NCI-H1694 (cell line): ENCODE measurements at regions not wholly inside any gene's neighbourhood (a gene's known extent, or its start where the extent isn't known, plus 50 kb on each side); places are given as distances from the start of the nearest gene placed in this dataset.
"Not testable (repeated sequence)": the region's sequence is repeated elsewhere in the genome, so short reads cannot be mapped to it uniquely, and the experiment has no call there.

Source experiments
- DNase-seq: peaks from one replicate; lab custom pipeline; 2025; lab: John Stamatoyannopoulos, UW

DNA sequence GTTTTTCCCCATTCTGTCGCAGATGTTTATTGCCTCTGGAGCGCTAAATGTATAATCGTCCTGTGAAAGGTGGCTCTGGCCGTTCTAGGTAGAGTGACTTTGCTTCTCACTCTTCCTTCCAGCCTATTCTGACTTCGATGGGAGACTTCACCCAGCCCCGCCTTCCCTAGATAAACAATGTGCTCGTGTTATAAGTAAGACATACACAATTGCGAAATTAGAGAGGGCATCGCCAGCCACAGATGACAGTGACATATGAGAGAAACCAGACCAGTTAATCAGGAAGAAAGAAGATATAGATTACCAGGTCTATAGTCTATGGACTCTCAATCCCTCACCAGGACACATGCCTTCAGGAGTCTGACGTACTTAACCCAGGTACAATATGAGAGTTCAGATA is 1050.5 kb upstream of the AUTS2 start:
- no peak for DNase-seq

DNA sequence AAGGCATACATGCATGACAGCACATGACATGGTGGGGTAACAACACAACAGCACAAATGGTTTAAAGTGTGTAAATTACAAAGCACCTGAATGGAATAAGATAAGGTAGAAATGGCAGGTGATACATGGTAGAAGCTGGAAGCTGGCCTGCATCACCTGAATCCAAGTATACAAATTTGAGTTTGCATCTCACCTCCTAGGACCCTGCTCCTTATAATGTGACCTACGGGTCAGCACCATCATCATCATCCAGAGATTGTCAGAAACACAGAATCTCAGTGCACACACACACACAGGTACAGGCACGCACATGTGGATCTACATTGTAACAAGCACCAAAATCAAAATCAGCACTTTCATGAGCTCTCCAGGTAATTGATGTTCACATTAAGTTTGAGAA is 1048.2 kb upstream of the AUTS2 start:
- no peak for DNase-seq

DNA sequence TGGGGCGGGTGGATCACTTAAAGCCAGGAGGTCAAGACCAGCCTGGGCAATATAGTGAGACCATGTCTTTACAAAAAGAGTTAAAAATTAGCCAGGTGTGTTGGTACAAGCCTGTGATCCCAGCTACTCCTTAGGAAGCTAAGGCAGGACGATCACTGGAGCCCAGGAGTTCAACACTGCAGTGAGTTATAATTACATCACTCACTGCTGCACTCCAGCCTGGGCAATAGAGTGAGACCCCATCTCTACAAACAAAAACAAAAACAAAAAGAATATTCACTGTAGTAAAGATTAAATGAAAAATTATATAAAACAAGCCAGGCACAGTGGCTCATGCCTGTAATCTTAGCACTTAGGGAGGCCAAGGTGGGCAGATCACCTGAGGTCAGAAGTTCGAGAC is 1047.6 kb upstream of the AUTS2 start:
- no peak for DNase-seq

DNA sequence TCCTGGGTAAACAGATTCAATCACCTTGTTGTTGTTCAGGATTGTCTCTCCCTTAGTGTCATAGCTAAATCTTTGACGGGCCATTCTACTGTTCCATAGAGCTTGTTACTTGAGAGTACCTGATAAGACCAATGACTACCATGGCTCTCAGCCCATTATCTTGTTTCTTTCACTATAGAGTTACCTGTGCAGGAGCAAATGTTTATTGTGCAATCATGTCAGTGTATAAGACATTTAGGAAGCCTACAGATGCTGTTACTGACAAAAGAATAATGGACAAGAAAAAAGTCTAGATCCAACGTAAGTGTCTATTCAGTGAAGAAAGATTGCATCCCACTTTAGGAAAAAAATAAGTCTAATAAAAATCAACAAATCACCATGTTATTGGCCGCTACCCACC is 1041.7 kb upstream of the AUTS2 start:
- no peak for DNase-seq

DNA sequence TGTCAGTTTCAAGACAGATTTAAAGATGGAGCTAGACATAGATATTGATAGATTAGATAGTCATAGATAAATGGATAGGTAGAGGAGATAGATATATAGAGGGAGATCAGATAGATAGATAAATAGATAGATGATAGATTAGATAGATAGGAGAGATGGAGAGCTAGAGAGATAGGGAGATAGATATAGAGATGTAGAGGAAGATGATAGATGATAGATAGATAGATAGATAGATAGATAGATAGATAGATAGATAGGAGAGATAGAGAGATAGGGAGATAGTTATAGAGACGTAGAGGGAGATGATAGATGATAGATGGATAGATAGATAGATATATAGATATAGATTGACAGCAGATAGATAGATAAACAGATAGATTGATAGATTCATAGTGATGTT is 1038.8 kb upstream of the AUTS2 start:
- no peak for DNase-seq

DNA sequence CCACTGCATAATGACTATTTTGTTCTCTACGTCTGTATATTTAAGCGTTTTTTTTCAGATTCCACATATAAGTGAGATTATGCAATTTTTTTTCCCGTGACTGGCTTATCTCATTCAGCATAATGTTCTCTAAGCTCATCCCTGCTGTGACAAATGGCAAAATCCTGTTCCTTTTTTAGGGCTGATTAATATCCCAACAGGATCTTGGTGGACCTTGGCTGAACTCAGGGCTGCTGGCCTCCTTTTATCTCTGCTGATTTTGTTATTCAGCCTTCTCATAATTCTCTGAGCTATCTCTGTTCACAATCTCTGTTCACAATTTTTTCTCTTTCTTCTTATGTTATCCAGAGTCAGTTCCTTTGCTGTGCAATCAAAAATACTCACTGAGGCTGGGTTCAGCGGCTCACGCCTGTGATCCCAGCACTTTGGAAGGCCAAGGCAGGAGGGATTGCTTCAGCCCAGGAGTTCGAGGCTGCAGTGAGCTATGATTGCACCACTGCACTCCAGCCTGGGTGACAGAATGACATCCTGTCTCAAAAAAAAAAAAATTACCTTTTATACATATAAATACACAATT is 1035.9 kb upstream of the AUTS2 start:
- no peak for DNase-seq

DNA sequence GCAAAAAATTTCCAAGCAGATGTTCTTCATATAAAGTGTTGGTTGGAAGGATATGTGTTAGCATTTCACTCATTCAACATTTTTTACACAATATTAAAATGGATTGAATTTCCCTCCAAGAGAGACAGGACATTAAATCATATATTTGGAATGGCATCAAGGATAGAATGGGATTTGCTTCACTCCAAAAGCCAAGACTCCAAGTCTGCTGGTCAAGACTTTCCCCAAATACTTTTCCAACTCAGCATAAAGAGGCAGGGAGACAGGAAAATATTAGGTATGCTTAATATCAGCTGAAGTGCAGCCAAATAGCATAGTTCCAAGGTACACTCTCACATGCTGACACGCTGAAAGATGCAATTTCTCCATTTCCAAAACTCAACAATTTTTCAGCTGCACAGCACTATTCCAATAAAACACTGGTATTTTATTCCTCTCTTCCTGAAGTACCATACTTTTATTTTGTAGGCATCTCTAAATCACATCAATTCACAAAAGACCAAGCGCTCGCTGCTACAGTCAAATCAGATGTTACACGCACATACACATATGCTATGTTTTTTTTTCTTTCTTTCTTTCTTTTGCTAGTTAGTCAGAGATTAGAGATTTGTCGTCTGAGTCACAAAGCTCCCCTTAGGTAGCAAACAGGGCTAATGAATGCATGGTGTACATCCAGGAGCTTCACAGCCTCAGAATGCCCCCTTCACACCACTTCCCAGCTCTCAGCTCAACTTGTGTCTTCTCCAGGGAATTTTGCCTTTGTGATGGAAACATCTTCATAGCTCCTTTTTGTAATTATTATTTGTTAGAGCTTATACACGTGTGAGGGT is 1033.8 kb upstream of the AUTS2 start:
- DNase-seq, result no peak

DNA sequence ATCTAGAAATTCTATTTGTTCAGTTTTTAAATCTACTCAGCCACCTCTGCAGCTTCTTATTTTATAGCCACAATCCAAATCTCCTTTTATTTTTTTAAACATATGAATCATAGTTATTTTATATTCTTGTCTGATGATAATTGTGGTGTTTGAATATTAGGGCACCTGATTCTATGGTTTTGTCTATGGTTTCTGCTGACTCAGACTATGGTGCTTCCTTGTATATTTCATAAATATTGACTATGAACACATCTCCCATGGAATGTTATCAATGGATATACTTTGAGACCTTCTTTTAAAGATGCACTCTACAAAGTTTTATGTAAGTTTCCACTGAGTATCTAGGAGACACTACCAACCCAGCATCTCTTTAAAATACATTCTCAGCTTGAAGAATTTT is 1027.0 kb upstream of the AUTS2 start:
- no peak for DNase-seq

DNA sequence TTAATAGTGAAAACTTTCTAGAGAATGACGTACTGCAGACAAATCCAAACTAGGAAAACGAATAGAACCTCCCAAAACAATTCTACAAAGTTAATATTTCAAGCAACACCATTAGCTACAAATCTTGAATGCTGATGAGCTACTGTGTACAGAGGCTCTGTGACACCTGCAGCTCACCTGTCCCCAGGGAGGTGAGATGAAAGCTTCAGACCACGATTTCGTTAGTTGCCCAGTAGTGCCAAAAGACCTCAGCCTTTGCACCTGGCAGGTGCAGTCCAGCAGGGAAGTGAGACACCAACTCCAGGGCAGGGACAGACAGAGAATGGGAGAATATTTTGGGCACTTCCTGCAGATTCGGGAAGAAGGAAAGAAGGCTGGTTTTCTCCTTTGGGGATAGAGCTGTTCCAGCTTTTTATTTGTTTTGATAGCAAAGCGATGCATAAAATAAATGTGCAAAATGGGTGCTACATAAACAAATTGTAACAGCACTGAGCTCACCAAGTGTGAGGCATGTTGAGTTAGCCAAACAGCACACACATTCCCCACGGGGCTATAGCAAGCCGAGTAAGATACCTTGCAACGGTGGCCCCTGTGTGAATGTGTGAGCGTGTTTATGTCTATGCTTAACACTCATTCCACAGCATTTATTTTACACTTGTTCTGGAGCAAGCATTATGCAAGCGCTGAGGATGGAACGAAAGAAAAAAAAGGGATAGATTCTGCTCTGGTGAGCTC is 1024.8 kb upstream of the AUTS2 start:
- DNase-seq, result no peak

DNA sequence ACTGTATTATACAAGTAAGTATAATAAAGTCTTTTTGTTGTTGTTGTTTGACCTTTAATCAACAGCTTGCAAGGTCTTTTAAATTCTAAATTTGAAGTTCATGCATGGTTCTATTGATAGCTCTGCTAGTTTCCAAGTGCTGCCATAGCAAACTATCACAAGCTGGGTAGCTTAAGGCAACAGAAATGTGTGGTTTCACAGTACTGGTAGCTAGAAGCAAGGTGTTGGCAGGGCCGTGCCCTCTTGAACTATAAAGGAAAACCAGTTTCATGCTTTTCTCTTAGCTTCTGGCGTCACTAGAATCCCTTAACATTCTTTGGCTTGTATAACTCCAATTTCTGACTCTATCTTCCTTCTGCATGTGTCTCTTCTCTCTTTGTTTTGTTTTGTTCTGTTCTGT is 1021.9 kb upstream of the AUTS2 start:
- DNase-seq, result no peak

DNA sequence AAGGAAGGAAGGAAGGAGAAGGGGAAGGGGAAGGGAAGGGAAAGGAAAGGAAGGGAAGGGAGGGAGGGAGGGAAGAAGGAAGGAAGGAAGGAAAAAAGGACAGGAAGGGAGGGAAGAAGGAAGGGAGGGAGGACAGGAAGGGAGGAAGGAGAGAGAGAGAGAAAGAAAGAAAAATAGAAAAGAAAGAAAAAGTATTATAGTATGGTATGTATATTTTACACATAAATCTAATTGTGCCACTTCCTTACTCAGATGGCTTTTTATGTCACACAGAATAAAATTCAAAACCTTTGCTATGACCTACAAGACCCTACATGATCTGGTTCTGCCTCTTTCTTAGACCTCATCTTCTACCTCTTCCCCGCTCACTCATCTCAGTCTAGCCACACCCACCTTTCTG is 1016.9 kb upstream of the AUTS2 start:
- no peak for DNase-seq

DNA sequence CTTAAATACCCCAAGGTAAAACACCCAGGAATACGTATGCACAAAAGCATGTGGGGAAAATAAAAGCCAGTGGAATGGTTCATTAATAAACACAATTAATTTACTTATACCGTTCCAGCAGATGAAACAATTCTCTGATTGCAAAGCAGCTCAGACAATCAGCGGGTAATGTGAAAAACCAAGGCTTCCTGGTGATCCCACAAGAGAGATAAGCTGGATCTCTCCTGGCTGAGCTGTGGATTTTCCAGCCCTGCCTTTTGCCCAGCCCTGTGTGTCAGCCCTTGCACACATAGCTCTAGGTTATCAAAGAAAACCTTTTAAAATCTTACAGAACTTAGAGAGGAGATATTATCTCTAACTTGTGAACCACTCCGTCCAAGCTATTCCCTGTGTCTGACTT is 1010.7 kb upstream of the AUTS2 start:
- DNase-seq, result no peak

DNA sequence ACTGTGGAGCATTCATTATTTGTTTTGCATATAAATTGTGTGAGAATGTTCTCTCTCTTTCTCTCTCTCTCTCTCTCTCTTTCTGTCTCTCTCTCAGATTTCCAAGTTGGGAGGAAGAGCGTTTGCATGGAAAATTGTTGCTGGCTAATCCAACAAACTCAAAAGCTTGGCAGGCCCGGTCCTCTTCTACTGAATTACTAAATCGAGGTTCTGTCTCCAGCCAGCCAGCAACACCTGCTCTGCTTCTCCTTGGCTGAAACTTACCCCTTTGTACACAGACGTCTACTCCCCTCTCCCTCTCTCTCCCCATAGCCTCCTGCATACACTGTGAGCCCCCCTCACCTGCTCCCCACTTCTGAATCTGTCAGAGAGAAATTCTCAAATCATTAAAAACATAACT is 996.4 kb upstream of the AUTS2 start:
- DNase-seq, result no peak

DNA sequence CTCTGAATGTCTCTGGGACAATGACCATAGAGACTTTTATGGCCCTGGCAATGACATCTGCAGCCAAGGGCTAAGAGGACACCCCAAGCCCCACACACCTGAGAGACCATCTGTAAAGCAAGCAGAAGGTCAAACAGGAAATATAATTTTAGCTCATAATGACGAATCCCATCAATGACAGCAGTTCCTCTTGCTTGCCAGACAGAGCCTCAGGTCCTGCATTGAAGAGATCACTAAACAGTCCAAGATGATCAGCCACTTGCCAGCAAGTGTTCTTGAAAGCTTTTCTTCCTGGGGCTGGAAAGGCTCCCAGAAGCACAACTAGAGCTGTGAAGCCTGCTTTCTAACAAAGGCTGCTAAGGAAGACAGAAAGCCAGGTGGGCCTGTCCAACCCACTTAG is 993.7 kb upstream of the AUTS2 start:
- no peak for DNase-seq

DNA sequence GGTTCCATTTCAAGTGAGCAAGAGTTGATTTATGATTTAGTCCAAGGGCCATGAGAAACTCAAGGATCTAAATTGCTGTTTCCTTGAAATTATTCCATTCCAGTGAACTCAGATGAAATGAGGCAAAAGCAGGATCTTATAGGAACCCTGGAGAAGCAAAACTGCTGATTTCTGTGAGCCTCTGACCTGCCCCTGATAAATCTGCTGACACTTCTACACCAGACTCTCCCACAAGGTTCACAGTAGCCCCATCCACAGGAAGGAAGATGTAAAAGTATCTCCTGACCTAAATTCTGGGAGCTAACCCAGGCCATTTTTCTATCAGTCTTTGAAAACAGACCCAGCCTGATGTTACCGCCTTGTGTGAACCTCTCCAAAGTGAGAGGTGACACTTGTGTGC is 987.6 kb upstream of the AUTS2 start:
- DNase-seq, result no peak

DNA sequence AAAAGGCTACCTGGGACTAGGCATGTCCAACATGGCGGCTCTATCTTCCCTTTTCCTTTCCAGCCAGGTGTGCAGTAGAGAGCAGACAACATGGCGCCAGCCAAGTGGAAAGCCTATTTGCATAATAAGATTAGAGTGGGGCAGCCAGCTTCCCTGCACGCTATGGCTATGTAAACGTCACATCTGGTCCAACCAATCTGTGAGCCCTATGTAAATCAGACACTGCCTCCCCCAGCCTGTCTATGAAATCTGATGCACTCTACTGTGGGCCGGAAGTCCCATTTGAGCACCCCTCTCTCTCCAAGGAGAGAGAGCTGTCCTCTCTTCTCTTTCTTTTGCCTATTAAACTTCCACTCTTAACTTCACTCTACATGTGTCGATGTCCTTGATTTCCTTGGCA is 984.9 kb upstream of the AUTS2 start:
- no peak for DNase-seq

DNA sequence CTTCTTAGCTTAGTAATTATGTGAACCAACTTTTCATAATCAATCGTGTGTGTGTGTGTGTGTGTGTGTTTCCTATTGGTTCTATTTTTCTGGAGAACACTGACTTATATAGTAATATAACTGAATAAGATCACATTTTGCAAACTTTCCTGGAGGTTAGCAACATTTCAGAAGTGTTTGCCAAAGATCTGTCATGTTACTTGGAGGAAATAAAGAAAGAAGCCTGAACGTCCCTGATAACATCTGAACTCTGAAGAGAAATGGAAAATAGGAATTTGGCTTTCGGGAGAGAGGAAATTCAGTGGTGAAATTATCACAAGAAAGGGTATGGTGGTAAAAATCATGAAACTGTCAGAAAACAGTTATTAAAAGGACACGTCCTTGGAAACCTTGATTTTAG is 984.4 kb upstream of the AUTS2 start:
- DNase-seq, result no peak

DNA sequence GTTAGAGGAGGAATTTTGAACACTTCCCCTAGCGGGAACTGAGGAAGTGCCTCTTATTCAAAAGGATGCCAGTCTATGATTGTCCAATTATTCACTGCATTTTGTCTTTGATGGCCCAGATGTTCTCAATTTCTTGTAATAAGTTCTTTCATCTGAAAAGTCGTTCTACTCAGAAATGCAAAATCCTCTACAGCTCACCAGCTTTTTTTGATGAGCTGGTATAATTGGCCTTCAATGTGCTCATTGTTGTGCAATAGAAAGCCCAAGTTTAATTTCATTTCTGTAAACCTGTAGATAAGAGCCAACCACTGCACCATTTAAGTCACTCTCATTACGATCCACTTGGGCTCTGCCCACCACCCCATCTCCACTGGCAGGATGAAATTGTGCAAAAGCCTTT is 978.7 kb upstream of the AUTS2 start:
- no peak for DNase-seq

DNA sequence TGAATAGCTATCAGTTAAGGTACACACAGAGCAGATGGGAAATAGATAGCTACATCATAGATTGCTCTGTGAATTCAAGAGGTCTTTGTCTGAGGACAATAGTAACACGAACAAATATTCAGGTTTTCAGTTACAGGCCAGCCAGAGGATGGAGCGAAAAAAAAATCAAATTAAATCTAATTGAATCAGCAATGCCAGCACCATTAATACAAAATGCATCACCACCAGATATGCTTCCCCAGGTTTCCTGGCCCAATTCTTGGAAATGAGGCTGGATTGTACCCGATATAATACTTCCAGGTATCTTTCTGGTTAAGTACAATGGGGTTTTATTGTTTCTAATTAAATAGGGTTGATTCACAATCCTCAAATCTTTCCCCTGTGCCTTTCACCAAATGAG is 975.8 kb upstream of the AUTS2 start:
- DNase-seq, result no peak

DNA sequence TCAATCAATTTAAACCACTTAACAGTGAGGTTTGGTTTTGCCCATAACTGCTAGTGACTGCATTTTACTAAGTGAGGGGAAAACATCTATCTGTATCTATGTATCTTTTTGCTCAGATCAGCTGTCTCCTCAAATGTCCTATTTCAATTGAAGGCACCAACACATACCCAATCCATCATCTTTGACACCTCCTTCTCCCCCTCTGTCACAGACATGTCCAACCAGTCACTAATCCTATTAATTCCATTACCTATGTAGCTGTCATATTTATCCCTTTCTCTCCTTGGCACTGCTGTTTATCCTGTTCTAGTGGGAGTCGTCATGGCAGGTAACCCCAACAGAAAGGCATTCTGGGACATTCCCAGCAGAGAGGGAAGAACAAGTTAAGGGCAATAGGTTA is 975.2 kb upstream of the AUTS2 start:
- no peak for DNase-seq

DNA sequence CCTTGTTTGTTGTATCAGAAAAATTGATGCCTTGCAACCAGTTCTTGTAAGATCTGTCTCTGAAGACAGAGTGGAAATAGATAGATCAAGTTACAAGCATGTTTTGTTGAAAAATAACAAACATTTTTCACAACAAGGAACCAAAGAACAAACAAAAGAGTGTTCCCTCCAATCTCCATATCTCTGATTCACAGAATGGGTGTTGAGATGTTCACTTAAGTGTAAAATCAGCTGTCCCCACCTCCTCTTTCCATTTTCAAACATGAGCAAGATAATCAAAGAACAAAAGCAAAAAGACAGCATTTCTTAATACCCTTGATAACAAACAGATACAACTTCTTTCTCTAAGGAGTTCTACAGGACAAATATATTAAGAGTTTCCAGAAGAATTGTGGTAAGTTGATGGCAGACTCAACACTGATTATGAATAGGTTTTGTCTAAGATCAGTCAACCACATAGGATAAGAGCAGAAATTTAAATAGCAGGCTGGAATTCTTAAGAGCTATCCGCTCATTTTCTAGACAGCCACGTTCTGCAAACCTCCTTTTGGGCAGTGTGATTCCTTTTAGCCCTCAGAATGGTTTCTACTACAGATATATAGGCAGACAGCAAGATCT is 970.9 kb upstream of the AUTS2 start:
- DNase-seq, result no peak

DNA sequence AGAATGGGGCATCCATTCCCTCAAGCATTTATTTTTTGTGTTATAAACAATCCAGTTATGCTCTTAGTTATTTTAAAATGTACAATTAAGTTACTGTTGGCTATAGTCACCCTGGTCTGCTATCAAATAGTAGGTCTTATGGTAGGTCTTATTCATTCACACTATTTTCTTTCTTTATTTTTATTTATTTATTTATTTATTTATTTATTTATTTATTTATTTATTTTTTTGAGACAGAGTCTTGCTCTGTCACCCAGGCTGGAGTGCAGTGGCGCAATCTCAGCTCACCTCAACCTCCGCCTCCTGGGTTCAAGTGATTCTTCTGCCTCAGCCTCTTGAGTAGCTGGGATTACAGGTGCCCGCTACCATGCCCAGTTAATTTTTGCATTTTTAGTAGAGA is 967.4 kb upstream of the AUTS2 start:
- DNase-seq, result not testable (repeated sequence)

DNA sequence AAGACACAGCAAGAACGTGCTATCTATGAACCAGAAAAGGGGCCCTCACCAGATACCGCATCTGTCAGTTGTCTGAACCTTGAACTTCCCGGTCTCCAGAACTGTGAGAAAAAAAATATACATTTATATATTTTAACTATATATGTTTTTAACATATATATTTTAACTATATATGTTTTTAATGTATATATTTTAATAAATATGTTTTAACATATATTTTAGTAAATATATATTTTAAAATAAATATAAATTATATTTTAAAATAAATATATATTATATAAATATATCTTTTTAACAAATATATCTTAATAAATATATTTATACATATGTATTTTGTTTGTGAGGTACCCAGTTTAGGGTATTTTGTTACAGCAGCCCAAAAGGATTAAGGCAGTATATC is 958.2 kb upstream of the AUTS2 start:
- no peak for DNase-seq
